H1 (cell line): ENCODE measurements at regions not wholly inside any gene's neighbourhood (a gene's known extent, or its start where the extent isn't known, plus 50 kb on each side); places are given as distances from the start of the nearest gene placed in this dataset.

Experiments used
- CTCF ChIA-PET: fragments of 300-600 bp; sonication (Branson Sonifier 250); formaldehyde crosslinking; loops from one replicate; lab custom pipeline; 2021; ENCODE audit not compliant: partially characterized antibody; lab: Charles Lee
- POLR2A ChIA-PET: fragments of 300-600 bp; sonication (Branson Sonifier 250); formaldehyde crosslinking; loops from one replicate; lab custom pipeline; 2021; ENCODE audit warnings: inconsistent platforms; ENCODE audit not compliant: partially characterized antibody; lab: Charles Lee
- DNase-seq, 2 experiments: peaks; one replicate each; pipeline versions ENCODE4 v3.0.0 to v3.0.0-alpha.2; 2010 to 2022; ENCODE audit warnings: low spot score in 2 of 2, low read depth in 1 of 2, mixed read lengths in 1 of 2
- FAIRE-seq: peaks from 2 replicates; lab custom pipeline; 2011; peaks lifted over from hg19 to GRCh38; lab: Jason Lieb, UNC
- H2AFZ ChIP-seq: 2 replicates; pipeline ENCODE4 v1.8.1; 2012; ENCODE audit warnings: low read length, inconsistent platforms
- H2AK5ac ChIP-seq: 2 replicates; pipeline ENCODE4 v1.6.1; 2013; ENCODE audit warnings: low read depth, low read length
- H2BK120ac ChIP-seq: replicated peaks from 2 replicates; pipeline ENCODE3; 2013; ENCODE audit warnings: low read depth, low read length, inconsistent platforms
- H2BK12ac ChIP-seq: 2 replicates; pipeline ENCODE4 v1.6.1; 2013; ENCODE audit warnings: low read depth, low read length
- H2BK15ac ChIP-seq: 2 replicates; pipeline ENCODE4 v1.6.1; 2013; ENCODE audit warnings: low read length
- H2BK20ac ChIP-seq: 2 replicates; pipeline ENCODE4 v1.6.1; 2013; ENCODE audit warnings: low read length
- H2BK5ac ChIP-seq: 2 replicates; pipeline ENCODE4 v1.6.1; 2013; ENCODE audit warnings: low read depth, low read length
- H3K14ac ChIP-seq: 2 replicates; pipeline ENCODE4 v1.6.1; 2013; ENCODE audit warnings: inconsistent platforms; ENCODE audit not compliant: insufficient read length
- H3K18ac ChIP-seq: 2 replicates; pipeline ENCODE4 v1.6.1; 2013; ENCODE audit warnings: low read length; ENCODE audit errors: extremely low read depth
- H3K23ac ChIP-seq: 2 replicates; pipeline ENCODE4 v1.6.1; 2013; ENCODE audit warnings: inconsistent platforms; ENCODE audit not compliant: insufficient read length
- H3K23me2 ChIP-seq: 2 replicates; pipeline ENCODE4 v1.6.1; 2013; ENCODE audit warnings: low read depth, low read length
- H3K27ac ChIP-seq: 2 replicates; pipeline ENCODE4 v1.6.1; 2011; ENCODE audit warnings: low read depth, low read length, inconsistent platforms
- H3K27me3 ChIP-seq, 4 experiments: replicated peaks in 1 of 4; 1 replicate in 1 of 4; 2 replicates in 3 of 4; pipeline versions ENCODE4 v1.6.1 to v1.8.1; 2011 to 2013; ENCODE audit warnings: low read length in 3 of 4, mild to moderate bottlenecking in 3 of 4, inconsistent platforms in 2 of 4, mixed read lengths in 2 of 4, moderate library complexity in 1 of 4; ENCODE audit not compliant: control insufficient read depth in 3 of 4, insufficient read depth in 3 of 4; ENCODE audit errors: extremely low read depth in 1 of 4
- H3K36me3 ChIP-seq, 4 experiments: 2 replicates each; pipeline versions ENCODE4 v1.6.1 to v1.8.1; 2011 to 2013; ENCODE audit warnings: mild to moderate bottlenecking in 4 of 4, low read length in 3 of 4, moderate library complexity in 2 of 4, control low read depth in 1 of 4, inconsistent platforms in 1 of 4; ENCODE audit not compliant: insufficient read depth in 4 of 4, control insufficient read depth in 2 of 4
- H3K4ac ChIP-seq: replicated peaks from 2 replicates; pipeline ENCODE3; 2013; ENCODE audit warnings: low read length, low read depth, mixed read lengths, inconsistent platforms; ENCODE audit not compliant: insufficient read length
- H3K4me1 ChIP-seq, 4 experiments: replicated peaks in 1 of 4; 1 replicate in 1 of 4; 2 replicates in 3 of 4; pipeline versions ENCODE4 v1.6.1 to v1.8.1; 2011 to 2013; ENCODE audit warnings: low read length in 3 of 4, inconsistent platforms in 2 of 4, mixed read lengths in 1 of 4; ENCODE audit not compliant: insufficient read depth in 4 of 4, control insufficient read depth in 3 of 4
- H3K4me2 ChIP-seq, 2 experiments: 2 replicates each; pipeline versions ENCODE4 v1.6.1 to v1.8.1; 2011 to 2013; ENCODE audit warnings: low read depth in 2 of 2, low read length in 2 of 2, control low read depth in 1 of 2, inconsistent platforms in 1 of 2, mild to moderate bottlenecking in 1 of 2; ENCODE audit not compliant: insufficient read depth in 1 of 2
- H3K4me3 ChIP-seq, 4 experiments: fragments of 200-600, 300-600 bp in 1 of 4; sonication (generic), shearing (Covaris generic), sonication (Bioruptor Twin) in 1 of 4; 2 replicates each; pipeline versions ENCODE4 v1.5.1 to v1.8.1; 2011 to 2016; ENCODE audit warnings: low read length in 4 of 4, low read depth in 3 of 4, control low read depth in 2 of 4, inconsistent platforms in 2 of 4, mild to moderate bottlenecking in 2 of 4, mixed read lengths in 1 of 4, moderate library complexity in 1 of 4; ENCODE audit not compliant: insufficient read depth in 2 of 4; ENCODE audit errors: extremely low read depth in 1 of 4
- H3K56ac ChIP-seq: replicated peaks from 2 replicates; pipeline ENCODE3; 2013; ENCODE audit warnings: low read depth, mild to moderate bottlenecking, mixed read lengths, low read length, inconsistent platforms; ENCODE audit not compliant: insufficient read length
- H3K79me1 ChIP-seq: 2 replicates; pipeline ENCODE4 v1.6.1; 2013; ENCODE audit warnings: low read depth, low read length, control low read depth
- H3K79me2 ChIP-seq, 2 experiments: 2 replicates each; pipeline versions ENCODE4 v1.6.1 to v1.8.1; 2012 to 2013; ENCODE audit warnings: low read length in 2 of 2, mild to moderate bottlenecking in 2 of 2, inconsistent platforms in 1 of 2; ENCODE audit not compliant: insufficient read depth in 2 of 2, control insufficient read depth in 1 of 2
- H3K9ac ChIP-seq, 4 experiments: replicated peaks in 1 of 4; 1 replicate in 1 of 4; 2 replicates in 3 of 4; pipeline versions ENCODE4 v1.6.1 to v1.8.1; 2011 to 2013; ENCODE audit warnings: low read depth in 3 of 4, low read length in 3 of 4, control low read depth in 2 of 4, mild to moderate bottlenecking in 2 of 4, moderate library complexity in 2 of 4, inconsistent platforms in 1 of 4; ENCODE audit errors: extremely low read depth in 1 of 4
- H3K9me3 ChIP-seq, 2 experiments: 2 replicates each; pipeline versions ENCODE4 v1.6.1 to v1.8.1; 2012 to 2013; ENCODE audit warnings: mild to moderate bottlenecking in 2 of 2, moderate library complexity in 2 of 2, control low read depth in 1 of 2, inconsistent platforms in 1 of 2, low read depth in 1 of 2, low read length in 1 of 2, mixed read lengths in 1 of 2; ENCODE audit not compliant: insufficient read depth in 2 of 2
- H4K20me1 ChIP-seq, 2 experiments: replicated peaks in 1 of 2; 2 replicates each; pipeline versions ENCODE3 to v1.8.1; 2011 to 2013; ENCODE audit warnings: inconsistent platforms in 2 of 2, low read length in 2 of 2, mild to moderate bottlenecking in 1 of 2; ENCODE audit not compliant: insufficient read depth in 2 of 2, control insufficient read depth in 1 of 2
- H4K5ac ChIP-seq: 2 replicates; pipeline ENCODE4 v1.6.1; 2013; ENCODE audit warnings: low read length, low read depth, mixed read lengths, inconsistent platforms; ENCODE audit not compliant: insufficient read length
- H4K8ac ChIP-seq: 2 replicates; pipeline ENCODE4 v1.8.0; 2013; ENCODE audit warnings: mild to moderate bottlenecking, moderate library complexity, low read length, inconsistent platforms; ENCODE audit not compliant: insufficient read depth; ENCODE audit errors: extremely low read depth
- H4K91ac ChIP-seq: replicated peaks from 2 replicates; pipeline ENCODE3; 2013; ENCODE audit warnings: low read length, mixed read lengths, inconsistent platforms; ENCODE audit not compliant: insufficient read length
- CEBPB ChIP-seq: IDR thresholded peaks from 2 replicates; pipeline ENCODE4 v1.6.1; 2012; ENCODE audit warnings: low read depth, low read length
- GTF2F1 ChIP-seq: IDR thresholded peaks from 2 replicates; pipeline ENCODE4 v1.6.1; 2012; ENCODE audit warnings: low read depth, low read length, improper control_type of control experiment, borderline replicate concordance
- MAX ChIP-seq: IDR thresholded peaks from 2 replicates; pipeline ENCODE4 v1.6.1; 2012; ENCODE audit warnings: inconsistent platforms
- SIN3A ChIP-seq, 2 experiments: IDR thresholded peaks in 1 of 2; conservative IDR thresholded peaks in 1 of 2; 2 replicates each; pipeline ENCODE4 v1.6.1; 2011 to 2012; ENCODE audit warnings: low read length in 2 of 2, improper control_type of control experiment in 1 of 2, low read depth in 1 of 2, mild to moderate bottlenecking in 1 of 2
- WGBS, 2 experiments: shearing (Covaris generic) in 1 of 2; methylation state at CpG; one replicate each; pipeline versions ENCODE4 v1.1.6 to v1.1.7; 2013 to 2015; ENCODE audit warnings: low lambda C conversion rate in 2 of 2, mixed read lengths in 2 of 2, inconsistent platforms in 1 of 2, low coverage in 1 of 2, missing lambda C conversion rate in 1 of 2; ENCODE audit not compliant: insufficient replicate concordance in 2 of 2, insufficient coverage in 1 of 2, insufficient read length in 1 of 2; ENCODE audit errors: extremely low coverage in 1 of 2, missing lambda C conversion rate in 1 of 2; 5-methylcytosine and 5-hydroxymethylcytosine counted together

- 92% methylated on average over 4 of the region's 5 CpGs; no CpG with 5 or more reads in 1 of the 2 experiments for WGBS, 2 experiments
Observed at GRCh38 chr6:6482256-6482655, 106.3 kb upstream of the LY86 start.

More at GRCh38 chr6:6482256-6482655, 106.3 kb upstream of the LY86 start:
- Histone ChIP-seq H3K9me3 (no peaks in the 10 kb centered on the region), H4K20me1 (no peaks in the 10 kb centered on the region), H3K9ac (no peak overlapping the region), H4K5ac (no peak overlapping the region), H2AFZ (no peak overlapping the region), H3K4ac (no peak overlapping the region), H2BK15ac (no peak overlapping the region), H3K14ac (no peak overlapping the region), H3K4me2 (no peak overlapping the region), H3K4me1 (0 out of 7 replicates have a peak, but pooled peaks cover 0 to 3% (median 0%) of the 10 kb centered on the region in 4 experiments), H2AK5ac (no peak overlapping the region), H4K8ac (no peak overlapping the region), H3K23ac (no peak overlapping the region), H3K79me2 (no peaks in the 10 kb centered on the region), H3K27ac (no peak overlapping the region), H4K91ac (no peak overlapping the region), H3K23me2 (no peaks in the 10 kb centered on the region), H3K36me3 (no peaks in the 10 kb centered on the region), H2BK120ac (no peak overlapping the region), H3K27me3 (no peaks in the 10 kb centered on the region), H3K56ac (no peak overlapping the region), H2BK5ac (no peak overlapping the region), H2BK20ac (no peak overlapping the region), H3K79me1 (no peaks in the 10 kb centered on the region), H3K4me3 (no peak overlapping the region), H3K18ac (no peak overlapping the region), H2BK12ac (no peak overlapping the region)
- ChIA-PET POLR2A (no interaction called here), CTCF (no interaction called here)
- TF ChIP-seq SIN3A (conservative IDR thresholded peaks at IDR 0.05 in 1 of 2, IDR thresholded peaks at IDR 0.05 in 1 of 2; ENCODE audit: low read depth in 1 of 2, low read length in 2 of 2) (no peak), CEBPB (no peak), GTF2F1 (no peak), MAX (no peak)
- no peak for DNase-seq
- no peak for FAIRE-seq
